GM12878 (cell line): ENCODE measurements at regions not wholly inside any gene's neighbourhood (a gene's known extent, or its start where the extent isn't known, plus 50 kb on each side); places are given as distances from the start of the nearest gene placed in this dataset.

Experiments used
- SP1 ChIP-seq: IDR thresholded peaks from one replicate; pipeline ENCODE4 v1.6.1; 2011; ENCODE audit warnings: low read depth, low read length
- SUPT20H ChIP-seq: IDR thresholded peaks from 2 replicates; pipeline ENCODE4 v1.6.1; 2011; ENCODE audit warnings: low read depth, mild to moderate bottlenecking, low read length, moderate library complexity, borderline replicate concordance; ENCODE audit not compliant: control insufficient read depth
- ZSCAN29 ChIP-seq: fragments of 450-650 bp; IDR thresholded peaks from 2 replicates; pipeline ENCODE4 v1.6.1; 2017; ENCODE audit warnings: mild to moderate bottlenecking, moderate library complexity
- TF ChIP-seq, protein P1 (sequence below): IDR thresholded peaks from 2 replicates; pipeline ENCODE4 v1.6.1; 2012; ENCODE audit warnings: low read depth, low read length, improper control_type of control experiment

- TF ChIP-seq, protein P1, sequence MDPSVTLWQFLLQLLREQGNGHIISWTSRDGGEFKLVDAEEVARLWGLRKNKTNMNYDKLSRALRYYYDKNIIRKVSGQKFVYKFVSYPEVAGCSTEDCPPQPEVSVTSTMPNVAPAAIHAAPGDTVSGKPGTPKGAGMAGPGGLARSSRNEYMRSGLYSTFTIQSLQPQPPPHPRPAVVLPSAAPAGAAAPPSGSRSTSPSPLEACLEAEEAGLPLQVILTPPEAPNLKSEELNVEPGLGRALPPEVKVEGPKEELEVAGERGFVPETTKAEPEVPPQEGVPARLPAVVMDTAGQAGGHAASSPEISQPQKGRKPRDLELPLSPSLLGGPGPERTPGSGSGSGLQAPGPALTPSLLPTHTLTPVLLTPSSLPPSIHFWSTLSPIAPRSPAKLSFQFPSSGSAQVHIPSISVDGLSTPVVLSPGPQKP, result no peak
- TF ChIP-seq SUPT20H, result no peak
- TF ChIP-seq ZSCAN29, result no peak
- no peak for TF ChIP-seq SP1
Measured at GRCh38 chr12:100068305-100068704, 74.4 kb downstream of the BLTP3B start.
